H1 (cell line): ENCODE measurements at regions not wholly inside any gene's neighbourhood (a gene's known extent, or its start where the extent isn't known, plus 50 kb on each side); places are given as distances from the start of the nearest gene placed in this dataset.

Experiments used
- CTCF ChIA-PET: fragments of 300-600 bp; sonication (Branson Sonifier 250); formaldehyde crosslinking; loops from one replicate; lab custom pipeline; 2021; ENCODE audit not compliant: partially characterized antibody; lab: Charles Lee
- POLR2A ChIA-PET: fragments of 300-600 bp; sonication (Branson Sonifier 250); formaldehyde crosslinking; loops from one replicate; lab custom pipeline; 2021; ENCODE audit warnings: inconsistent platforms; ENCODE audit not compliant: partially characterized antibody; lab: Charles Lee
- DNase-seq, 2 experiments: peaks; one replicate each; pipeline versions ENCODE4 v3.0.0 to v3.0.0-alpha.2; 2010 to 2022; ENCODE audit warnings: low spot score in 2 of 2, low read depth in 1 of 2, mixed read lengths in 1 of 2
- FAIRE-seq: peaks from 2 replicates; lab custom pipeline; 2011; peaks lifted over from hg19 to GRCh38; lab: Jason Lieb, UNC
- H2AFZ ChIP-seq: 2 replicates; pipeline ENCODE4 v1.8.1; 2012; ENCODE audit warnings: low read length, inconsistent platforms
- H2AK5ac ChIP-seq: 2 replicates; pipeline ENCODE4 v1.6.1; 2013; ENCODE audit warnings: low read depth, low read length
- H2BK120ac ChIP-seq: replicated peaks from 2 replicates; pipeline ENCODE3; 2013; ENCODE audit warnings: low read depth, low read length, inconsistent platforms
- H2BK12ac ChIP-seq: 2 replicates; pipeline ENCODE4 v1.6.1; 2013; ENCODE audit warnings: low read depth, low read length
- H2BK15ac ChIP-seq: 2 replicates; pipeline ENCODE4 v1.6.1; 2013; ENCODE audit warnings: low read length
- H2BK20ac ChIP-seq: 2 replicates; pipeline ENCODE4 v1.6.1; 2013; ENCODE audit warnings: low read length
- H2BK5ac ChIP-seq: 2 replicates; pipeline ENCODE4 v1.6.1; 2013; ENCODE audit warnings: low read depth, low read length
- H3K14ac ChIP-seq: 2 replicates; pipeline ENCODE4 v1.6.1; 2013; ENCODE audit warnings: inconsistent platforms; ENCODE audit not compliant: insufficient read length
- H3K18ac ChIP-seq: 2 replicates; pipeline ENCODE4 v1.6.1; 2013; ENCODE audit warnings: low read length; ENCODE audit errors: extremely low read depth
- H3K23ac ChIP-seq: 2 replicates; pipeline ENCODE4 v1.6.1; 2013; ENCODE audit warnings: inconsistent platforms; ENCODE audit not compliant: insufficient read length
- H3K23me2 ChIP-seq: 2 replicates; pipeline ENCODE4 v1.6.1; 2013; ENCODE audit warnings: low read depth, low read length
- H3K27ac ChIP-seq: 2 replicates; pipeline ENCODE4 v1.6.1; 2011; ENCODE audit warnings: low read depth, low read length, inconsistent platforms
- H3K27me3 ChIP-seq, 4 experiments: replicated peaks in 1 of 4; 1 replicate in 1 of 4; 2 replicates in 3 of 4; pipeline versions ENCODE4 v1.6.1 to v1.8.1; 2011 to 2013; ENCODE audit warnings: low read length in 3 of 4, mild to moderate bottlenecking in 3 of 4, inconsistent platforms in 2 of 4, mixed read lengths in 2 of 4, moderate library complexity in 1 of 4; ENCODE audit not compliant: control insufficient read depth in 3 of 4, insufficient read depth in 3 of 4; ENCODE audit errors: extremely low read depth in 1 of 4
- H3K36me3 ChIP-seq, 4 experiments: 2 replicates each; pipeline versions ENCODE4 v1.6.1 to v1.8.1; 2011 to 2013; ENCODE audit warnings: mild to moderate bottlenecking in 4 of 4, low read length in 3 of 4, moderate library complexity in 2 of 4, control low read depth in 1 of 4, inconsistent platforms in 1 of 4; ENCODE audit not compliant: insufficient read depth in 4 of 4, control insufficient read depth in 2 of 4
- H3K4ac ChIP-seq: replicated peaks from 2 replicates; pipeline ENCODE3; 2013; ENCODE audit warnings: low read length, low read depth, mixed read lengths, inconsistent platforms; ENCODE audit not compliant: insufficient read length
- H3K4me1 ChIP-seq, 4 experiments: replicated peaks in 1 of 4; 1 replicate in 1 of 4; 2 replicates in 3 of 4; pipeline versions ENCODE4 v1.6.1 to v1.8.1; 2011 to 2013; ENCODE audit warnings: low read length in 3 of 4, inconsistent platforms in 2 of 4, mixed read lengths in 1 of 4; ENCODE audit not compliant: insufficient read depth in 4 of 4, control insufficient read depth in 3 of 4
- H3K4me2 ChIP-seq, 2 experiments: 2 replicates each; pipeline versions ENCODE4 v1.6.1 to v1.8.1; 2011 to 2013; ENCODE audit warnings: low read depth in 2 of 2, low read length in 2 of 2, control low read depth in 1 of 2, inconsistent platforms in 1 of 2, mild to moderate bottlenecking in 1 of 2; ENCODE audit not compliant: insufficient read depth in 1 of 2
- H3K4me3 ChIP-seq, 4 experiments: fragments of 200-600, 300-600 bp in 1 of 4; sonication (generic), shearing (Covaris generic), sonication (Bioruptor Twin) in 1 of 4; 2 replicates each; pipeline versions ENCODE4 v1.5.1 to v1.8.1; 2011 to 2016; ENCODE audit warnings: low read length in 4 of 4, low read depth in 3 of 4, control low read depth in 2 of 4, inconsistent platforms in 2 of 4, mild to moderate bottlenecking in 2 of 4, mixed read lengths in 1 of 4, moderate library complexity in 1 of 4; ENCODE audit not compliant: insufficient read depth in 2 of 4; ENCODE audit errors: extremely low read depth in 1 of 4
- H3K56ac ChIP-seq: replicated peaks from 2 replicates; pipeline ENCODE3; 2013; ENCODE audit warnings: low read depth, mild to moderate bottlenecking, mixed read lengths, low read length, inconsistent platforms; ENCODE audit not compliant: insufficient read length
- H3K79me1 ChIP-seq: 2 replicates; pipeline ENCODE4 v1.6.1; 2013; ENCODE audit warnings: low read depth, low read length, control low read depth
- H3K79me2 ChIP-seq, 2 experiments: 2 replicates each; pipeline versions ENCODE4 v1.6.1 to v1.8.1; 2012 to 2013; ENCODE audit warnings: low read length in 2 of 2, mild to moderate bottlenecking in 2 of 2, inconsistent platforms in 1 of 2; ENCODE audit not compliant: insufficient read depth in 2 of 2, control insufficient read depth in 1 of 2
- H3K9ac ChIP-seq, 4 experiments: replicated peaks in 1 of 4; 1 replicate in 1 of 4; 2 replicates in 3 of 4; pipeline versions ENCODE4 v1.6.1 to v1.8.1; 2011 to 2013; ENCODE audit warnings: low read depth in 3 of 4, low read length in 3 of 4, control low read depth in 2 of 4, mild to moderate bottlenecking in 2 of 4, moderate library complexity in 2 of 4, inconsistent platforms in 1 of 4; ENCODE audit errors: extremely low read depth in 1 of 4
- H3K9me3 ChIP-seq, 2 experiments: 2 replicates each; pipeline versions ENCODE4 v1.6.1 to v1.8.1; 2012 to 2013; ENCODE audit warnings: mild to moderate bottlenecking in 2 of 2, moderate library complexity in 2 of 2, control low read depth in 1 of 2, inconsistent platforms in 1 of 2, low read depth in 1 of 2, low read length in 1 of 2, mixed read lengths in 1 of 2; ENCODE audit not compliant: insufficient read depth in 2 of 2
- H4K20me1 ChIP-seq, 2 experiments: replicated peaks in 1 of 2; 2 replicates each; pipeline versions ENCODE3 to v1.8.1; 2011 to 2013; ENCODE audit warnings: inconsistent platforms in 2 of 2, low read length in 2 of 2, mild to moderate bottlenecking in 1 of 2; ENCODE audit not compliant: insufficient read depth in 2 of 2, control insufficient read depth in 1 of 2
- H4K5ac ChIP-seq: 2 replicates; pipeline ENCODE4 v1.6.1; 2013; ENCODE audit warnings: low read length, low read depth, mixed read lengths, inconsistent platforms; ENCODE audit not compliant: insufficient read length
- H4K8ac ChIP-seq: 2 replicates; pipeline ENCODE4 v1.8.0; 2013; ENCODE audit warnings: mild to moderate bottlenecking, moderate library complexity, low read length, inconsistent platforms; ENCODE audit not compliant: insufficient read depth; ENCODE audit errors: extremely low read depth
- H4K91ac ChIP-seq: replicated peaks from 2 replicates; pipeline ENCODE3; 2013; ENCODE audit warnings: low read length, mixed read lengths, inconsistent platforms; ENCODE audit not compliant: insufficient read length
- CHD2 ChIP-seq: IDR thresholded peaks from 2 replicates; pipeline ENCODE4 v1.6.1; 2012; ENCODE audit warnings: low read length, improper control_type of control experiment
- EGR1 ChIP-seq: IDR thresholded peaks from 2 replicates; pipeline ENCODE4 v1.6.1; 2011; ENCODE audit warnings: low read depth, low read length, borderline replicate concordance
- EZH2 ChIP-seq: fragments of 200-600 bp; sonication (generic); IDR thresholded peaks from 2 replicates; pipeline ENCODE4 v1.7.1; 2012; ENCODE audit warnings: low read depth, mild to moderate bottlenecking, moderate library complexity, low read length, inconsistent platforms; ENCODE audit not compliant: severe bottlenecking
- POLR2AphosphoS5 ChIP-seq: IDR thresholded peaks from 2 replicates; pipeline ENCODE4 v1.6.1; 2011; ENCODE audit warnings: low read depth, low read length
- TCF12 ChIP-seq: IDR thresholded peaks from 2 replicates; pipeline ENCODE4 v1.6.1; 2011; ENCODE audit warnings: low read depth, mild to moderate bottlenecking, low read length
- TEAD4 ChIP-seq: IDR thresholded peaks from 2 replicates; pipeline ENCODE4 v1.6.1; 2012; ENCODE audit warnings: low read depth, low read length, inconsistent platforms, mixed read lengths
- YY1 ChIP-seq: IDR thresholded peaks from 2 replicates; pipeline ENCODE4 v1.6.1; 2011; ENCODE audit warnings: low read depth, mild to moderate bottlenecking, low read length
- WGBS, 2 experiments: shearing (Covaris generic) in 1 of 2; methylation state at CpG; one replicate each; pipeline versions ENCODE4 v1.1.6 to v1.1.7; 2013 to 2015; ENCODE audit warnings: low lambda C conversion rate in 2 of 2, mixed read lengths in 2 of 2, inconsistent platforms in 1 of 2, low coverage in 1 of 2, missing lambda C conversion rate in 1 of 2; ENCODE audit not compliant: insufficient replicate concordance in 2 of 2, insufficient coverage in 1 of 2, insufficient read length in 1 of 2; ENCODE audit errors: extremely low coverage in 1 of 2, missing lambda C conversion rate in 1 of 2; 5-methylcytosine and 5-hydroxymethylcytosine counted together

DNA sequence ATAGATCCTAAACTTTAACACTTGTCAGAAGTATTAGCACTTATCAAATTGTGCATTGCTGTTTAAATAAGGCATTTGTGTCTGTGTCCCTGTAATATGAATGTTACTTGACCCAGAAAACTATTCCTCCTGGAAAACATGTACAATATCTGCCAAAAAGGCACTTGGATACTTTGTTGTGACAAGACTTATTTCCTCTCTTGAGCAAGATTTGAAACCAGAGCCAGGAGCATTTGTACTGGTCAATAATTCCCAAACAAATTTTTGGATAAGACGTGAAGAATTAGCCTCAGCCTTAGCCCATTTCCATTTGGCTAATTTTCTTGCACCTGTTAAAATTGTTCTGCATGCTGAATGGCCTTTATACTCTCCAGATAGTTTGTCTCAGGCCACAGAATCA, 176.3 kb upstream of the GK2 start:
- peaks cover 0 to 3% of the 10 kb centered on the region in 2 experiments; a peak in 1 of 4 replicates for H3K9me3 ChIP-seq
- no peaks in the 10 kb centered on the region for H3K36me3 ChIP-seq
- H3K23me2 ChIP-seq: no peaks in the 10 kb centered on the region
- H2BK12ac ChIP-seq: no peak overlapping the region
- H3K4ac ChIP-seq: no peak overlapping the region
- H3K27me3 ChIP-seq: peaks cover 0 to 1% (median 0%) of the 10 kb centered on the region in 4 experiments; a peak in 1 of 7 replicates
- CTCF ChIA-PET: no interaction called here
- no peaks in the 10 kb centered on the region for H3K79me2 ChIP-seq
- H2AFZ ChIP-seq: no peak overlapping the region
- no peak overlapping the region for H4K8ac ChIP-seq
- H2BK5ac ChIP-seq: no peak overlapping the region
- H2AK5ac ChIP-seq: no peak overlapping the region
- DNase-seq (no peak), FAIRE-seq (no peak)
- H3K4me2 ChIP-seq: no peak overlapping the region
- H4K20me1 ChIP-seq: no peaks in the 10 kb centered on the region
- H3K14ac ChIP-seq: no peak overlapping the region
- no peak overlapping the region for H3K18ac ChIP-seq
- H3K4me1 ChIP-seq: peaks cover 0 to 7% (median 0%) of the 10 kb centered on the region in 4 experiments; a peak in 1 of 7 replicates
- no peaks in the 10 kb centered on the region for H3K79me1 ChIP-seq
- H3K56ac ChIP-seq: no peak overlapping the region
- H3K4me3 ChIP-seq: no peak overlapping the region
- H3K27ac ChIP-seq: no peak overlapping the region
- H4K91ac ChIP-seq: no peak overlapping the region
- no peak overlapping the region for H2BK15ac ChIP-seq
- no peak overlapping the region for H2BK20ac ChIP-seq
- no peak for TF ChIP-seq YY1
- TF ChIP-seq TEAD4: no peak
- TF ChIP-seq EZH2: no peak
- no peak for TF ChIP-seq EGR1
- no peak for TF ChIP-seq POLR2AphosphoS5
- no peak for TF ChIP-seq CHD2
- TF ChIP-seq TCF12: no peak
- 92% methylated on average over 1 of the region's 1 CpG; no CpG with 5 or more reads in 1 of the 2 experiments for WGBS, 2 experiments
- H3K9ac ChIP-seq: no peak overlapping the region
- POLR2A ChIA-PET: no interaction called here
- H3K23ac ChIP-seq: no peak overlapping the region
- H2BK120ac ChIP-seq: no peak overlapping the region
- H4K5ac ChIP-seq: no peak overlapping the region
